ENCODE measurements at regions not wholly inside any gene's neighbourhood (a gene's known extent, or its start where the extent isn't known, plus 50 kb on each side); places are given as distances from the start of the nearest gene placed in this dataset.

- no peak overlapping the region for H2BK5ac ChIP-seq (ENCODE audit: insufficient read length, low read length)
- Mint-ChIP-seq H3K9me3 (no peaks in the 10 kb centered on the region; a peak in 2 of 5 replicates), H3K36me3 (ENCODE audit: insufficient read depth in 1 of 3, low read depth in 3 of 3) (no peaks in the 10 kb centered on the region), H3K4me3 (no peak overlapping the region), H3K27me3 (ENCODE audit: low read depth) (peaks cover 22% of the 10 kb centered on the region), H3K27ac (peak overlapping the region in 1 of 3 experiments; percentile 12; a peak in 1 of 7 replicates), H3K4me1 (peaks cover 8% of the 10 kb centered on the region in 2 experiments)
- H3K4me1 ChIP-seq (ENCODE audit: insufficient read depth, low read length) = no peaks in the 10 kb centered on the region; the same call in 1 of the 2 replicates
- H3K4me2 ChIP-seq (ENCODE audit: insufficient read depth, insufficient read length, low read length) = no peak overlapping the region
- no peak overlapping the region for H3K18ac ChIP-seq (ENCODE audit: insufficient read length, low read depth, low read length)
- TF ChIP-seq, protein P1, sequence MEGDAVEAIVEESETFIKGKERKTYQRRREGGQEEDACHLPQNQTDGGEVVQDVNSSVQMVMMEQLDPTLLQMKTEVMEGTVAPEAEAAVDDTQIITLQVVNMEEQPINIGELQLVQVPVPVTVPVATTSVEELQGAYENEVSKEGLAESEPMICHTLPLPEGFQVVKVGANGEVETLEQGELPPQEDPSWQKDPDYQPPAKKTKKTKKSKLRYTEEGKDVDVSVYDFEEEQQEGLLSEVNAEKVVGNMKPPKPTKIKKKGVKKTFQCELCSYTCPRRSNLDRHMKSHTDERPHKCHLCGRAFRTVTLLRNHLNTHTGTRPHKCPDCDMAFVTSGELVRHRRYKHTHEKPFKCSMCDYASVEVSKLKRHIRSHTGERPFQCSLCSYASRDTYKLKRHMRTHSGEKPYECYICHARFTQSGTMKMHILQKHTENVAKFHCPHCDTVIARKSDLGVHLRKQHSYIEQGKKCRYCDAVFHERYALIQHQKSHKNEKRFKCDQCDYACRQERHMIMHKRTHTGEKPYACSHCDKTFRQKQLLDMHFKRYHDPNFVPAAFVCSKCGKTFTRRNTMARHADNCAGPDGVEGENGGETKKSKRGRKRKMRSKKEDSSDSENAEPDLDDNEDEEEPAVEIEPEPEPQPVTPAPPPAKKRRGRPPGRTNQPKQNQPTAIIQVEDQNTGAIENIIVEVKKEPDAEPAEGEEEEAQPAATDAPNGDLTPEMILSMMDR (conservative IDR thresholded peaks at IDR 0.05) = no peak
- no peaks in the 10 kb centered on the region for H3K23me2 ChIP-seq (ENCODE audit: insufficient read length, low read depth, low read length, poor library complexity, severe bottlenecking)
- no peak overlapping the region for H2BK20ac ChIP-seq (ENCODE audit: low read depth, low read length, poor library complexity, severe bottlenecking)
- H3K9ac ChIP-seq (ENCODE audit: extremely low read depth, insufficient read length, low read length) = no peak overlapping the region
- no peak overlapping the region for H3K23ac ChIP-seq (ENCODE audit: insufficient read length, low read depth, low read length)
- no peak overlapping the region for H3K27ac ChIP-seq (ENCODE audit: insufficient read length, low read depth, low read length)
- no peak overlapping the region for H3K14ac ChIP-seq (ENCODE audit: insufficient read depth, low read length)
- H2AK5ac ChIP-seq (ENCODE audit: insufficient read length, low read length) = no peak overlapping the region
- H3K27me3 ChIP-seq (ENCODE audit: insufficient read depth, low read length) = no peaks in the 10 kb centered on the region; the same call in 1 of the 2 replicates
- WGBS (ENCODE audit: extremely low coverage, insufficient read length, low lambda C conversion rate) = no CpG with 5 or more reads among the region's 5 CpGs
- H2BK12ac ChIP-seq (ENCODE audit: insufficient read length, low read depth, low read length) = no peak overlapping the region
- H4K91ac ChIP-seq (ENCODE audit: insufficient read length, low read depth, low read length) = no peak overlapping the region
- no peaks in the 10 kb centered on the region for H3K79me2 ChIP-seq (ENCODE audit: insufficient read depth, low read length)
- H4K8ac ChIP-seq (replicated peaks; ENCODE audit: insufficient read length, low read depth, low read length) = no peak overlapping the region
- H2AFZ ChIP-seq (ENCODE audit: low read length) = no peak overlapping the region
- H3K4ac ChIP-seq (ENCODE audit: low read depth, low read length) = no peak overlapping the region
- no peak overlapping the region for H2BK120ac ChIP-seq (ENCODE audit: low read depth, low read length, poor library complexity, severe bottlenecking)
- DNase-seq = no peak
- no peaks in the 10 kb centered on the region for H3K79me1 ChIP-seq (ENCODE audit: insufficient read depth, low read depth, low read length, poor library complexity, severe bottlenecking)
- H2BK15ac ChIP-seq (ENCODE audit: low read depth, low read length) = no peak overlapping the region
- no peak overlapping the region for H3K56ac ChIP-seq (ENCODE audit: insufficient read length, low read depth, low read length)
- no peak overlapping the region for H3T11ph ChIP-seq (ENCODE audit: low read length)
- H4K20me1 ChIP-seq (ENCODE audit: control insufficient read depth, insufficient read depth, insufficient read length) = no peaks in the 10 kb centered on the region
- no peaks in the 10 kb centered on the region for H3K9me3 ChIP-seq (ENCODE audit: control insufficient read depth, low read depth, low read length)
- H4K5ac ChIP-seq (ENCODE audit: insufficient read length, low read depth, low read length) = no peak overlapping the region
Observed at GRCh38 chr20:25140968-25141367, 54.5 kb upstream of the ENTPD6 start.
